Neutrophil (primary cell): ENCODE measurements at regions not wholly inside any gene's neighbourhood (a gene's known extent, or its start where the extent isn't known, plus 50 kb on each side); places are given as distances from the start of the nearest gene placed in this dataset.

Source experiments
- H3K27ac ChIP-seq: fragments of 200-600 bp; sonication (generic); 2 replicates; pipeline ENCODE4 v1.5.1; 2016; ENCODE audit warnings: mild to moderate bottlenecking, moderate library complexity
- H3K27me3 ChIP-seq: fragments of 200-600 bp; sonication (generic); 2 replicates; pipeline ENCODE4 v1.6.0; 2016; ENCODE audit warnings: mild to moderate bottlenecking
- H3K36me3 ChIP-seq: fragments of 200-600 bp; sonication (generic); 2 replicates; pipeline ENCODE4 v1.5.1; 2017
- H3K4me1 ChIP-seq, 2 experiments: fragments of 200-600 bp in 1 of 2; sonication (generic) in 1 of 2; 1 replicate in 1 of 2; 2 replicates in 1 of 2; pipeline versions ENCODE4 v1.5.1 to v1.6.1; 2013 to 2016; ENCODE audit warnings: low read depth in 1 of 2, low read length in 1 of 2, mild to moderate bottlenecking in 1 of 2, moderate library complexity in 1 of 2; ENCODE audit not compliant: control insufficient read depth in 1 of 2, insufficient read depth in 1 of 2
- H3K4me3 ChIP-seq, 2 experiments: fragments of 200-600 bp in 1 of 2; sonication (generic) in 1 of 2; 1 replicate in 1 of 2; 2 replicates in 1 of 2; pipeline ENCODE4 v1.5.1; 2013 to 2016; ENCODE audit warnings: low read depth in 1 of 2, low read length in 1 of 2, mild to moderate bottlenecking in 1 of 2, moderate library complexity in 1 of 2
- H3K9me3 ChIP-seq: fragments of 200-600 bp; sonication (generic); 2 replicates; pipeline ENCODE4 v1.5.1; 2016
- CTCF ChIP-seq: fragments of 200-600 bp; sonication (generic); IDR thresholded peaks from 2 replicates; pipeline ENCODE4 v1.5.1; 2016; ENCODE audit warnings: antibody characterized with exemption

GRCh38 chr1:101394041-101394440 lies 157.2 kb downstream of the S1PR1 start:
- H3K9me3 ChIP-seq: no peaks in the 10 kb centered on the region
- no peaks in the 10 kb centered on the region for H3K36me3 ChIP-seq
- no peaks in the 10 kb centered on the region for H3K27me3 ChIP-seq
- TF ChIP-seq CTCF: no peak
- no peak overlapping the region for H3K4me3 ChIP-seq
- no peaks in the 10 kb centered on the region for H3K4me1 ChIP-seq
- no peak overlapping the region for H3K27ac ChIP-seq

- no peaks in the 10 kb centered on the region for H3K27me3 ChIP-seq
- no peak overlapping the region for H3K27ac ChIP-seq
- no peaks in the 10 kb centered on the region for H3K4me1 ChIP-seq
- H3K36me3 ChIP-seq: no peaks in the 10 kb centered on the region
- no peak overlapping the region for H3K4me3 ChIP-seq
- no peak for TF ChIP-seq CTCF
- H3K9me3 ChIP-seq: no peaks in the 10 kb centered on the region
These were observed 162.4 kb downstream of the S1PR1 start for GRCh38 chr1:101399222-101399621.

- no peak for TF ChIP-seq CTCF
- Histone ChIP-seq H3K36me3 (no peaks in the 10 kb centered on the region), H3K27me3 (no peaks in the 10 kb centered on the region), H3K4me3 (no peak overlapping the region), H3K9me3 (no peaks in the 10 kb centered on the region), H3K4me1 (no peaks in the 10 kb centered on the region), H3K27ac (no peak overlapping the region)
These were observed 169.5 kb downstream of the S1PR1 start for GRCh38 chr1:101406271-101406670.

- Histone ChIP-seq H3K27ac (no peak overlapping the region), H3K9me3 (no peaks in the 10 kb centered on the region), H3K27me3 (no peaks in the 10 kb centered on the region), H3K36me3 (no peaks in the 10 kb centered on the region), H3K4me3 (no peak overlapping the region), H3K4me1 (no peaks in the 10 kb centered on the region)
- TF ChIP-seq CTCF: no peak
These were observed 169.9 kb downstream of the S1PR1 start for GRCh38 chr1:101406681-101407080.

GRCh38 chr1:101407505-101408211 lies 170.8 kb downstream of the S1PR1 start:
- Histone ChIP-seq H3K4me1 (no peaks in the 10 kb centered on the region), H3K9me3 (no peaks in the 10 kb centered on the region), H3K36me3 (no peaks in the 10 kb centered on the region), H3K4me3 (no peak overlapping the region), H3K27me3 (no peaks in the 10 kb centered on the region), H3K27ac (no peak overlapping the region)
- TF ChIP-seq CTCF: no peak
